Fibroblast of pulmonary artery (primary cell): ENCODE measurements at regions not wholly inside any gene's neighbourhood (a gene's known extent, or its start where the extent isn't known, plus 50 kb on each side); places are given as distances from the start of the nearest gene placed in this dataset.

Experiments
- DNase-seq: peaks from one replicate; pipeline ENCODE4 v3.0.0-alpha.2; 2010; ENCODE audit warnings: low read depth
- H3K4me3 ChIP-seq: replicated peaks from 2 replicates; pipeline ENCODE4 v1.5.1; 2011; ENCODE audit warnings: low read depth, mild to moderate bottlenecking, control low read depth, low read length, moderate library complexity
- CTCF ChIP-seq: IDR thresholded peaks from 2 replicates; pipeline ENCODE4 v1.5.1; 2011; ENCODE audit warnings: mild to moderate bottlenecking, control low read depth, low read length, inconsistent platforms; ENCODE audit errors: missing control alignments

GRCh38 chr11:131135611-131136010, 219.3 kb upstream of the SNX19 start:
- no peak for TF ChIP-seq CTCF
- H3K4me3 ChIP-seq = no peak overlapping the region
- no peak for DNase-seq

- no peak for TF ChIP-seq CTCF
Measured at GRCh38 chr11:131136486-131136885, 220.2 kb upstream of the SNX19 start.

GRCh38 chr11:131137046-131137445, 220.8 kb upstream of the SNX19 start:
- TF ChIP-seq CTCF = no peak
- no peak overlapping the region for H3K4me3 ChIP-seq
- peak; percentile 4 for DNase-seq

More at GRCh38 chr11:131136486-131136885, 220.2 kb upstream of the SNX19 start:
- peak; percentile 1 for DNase-seq
- no peak overlapping the region for H3K4me3 ChIP-seq

GRCh38 chr11:131138731-131139130, 222.5 kb upstream of the SNX19 start:
- no peak for DNase-seq
- no peak for TF ChIP-seq CTCF
- H3K4me3 ChIP-seq = no peak overlapping the region

- no peak overlapping the region for H3K4me3 ChIP-seq
- no peak for DNase-seq
- no peak for TF ChIP-seq CTCF
Measured at GRCh38 chr11:131145791-131146190, 224.6 kb upstream of the NTM start.

- TF ChIP-seq CTCF = no peak
- DNase-seq = no peak
- H3K4me3 ChIP-seq = no peak overlapping the region
Measured at GRCh38 chr11:131146827-131147490, 223.5 kb upstream of the NTM start.

- no peak overlapping the region for H3K4me3 ChIP-seq
- TF ChIP-seq CTCF = no peak
- DNase-seq = no peak
Measured at GRCh38 chr11:131154351-131154750, 216.1 kb upstream of the NTM start.
